RWPE1 (cell line): ENCODE measurements at regions not wholly inside any gene's neighbourhood (a gene's known extent, or its start where the extent isn't known, plus 50 kb on each side); places are given as distances from the start of the nearest gene placed in this dataset.

Source experiments
- CTCF ChIA-PET: fragments of 350-600 bp; sonication (Branson Sonifier 250); formaldehyde crosslinking; extraction: SDS; loops from one replicate; lab custom pipeline; 2021; lab: Yijun Ruan, JAX
- POLR2A ChIA-PET: fragments of 400-600 bp; formaldehyde crosslinking; extraction: SDS; loops from one replicate; lab custom pipeline; 2020; ENCODE audit warnings: antibody characterized with exemption; ENCODE audit not compliant: low non-redundant PET; lab: Yijun Ruan, JAX
- DNase-seq: peaks from one replicate; pipeline ENCODE4 v3.0.0; 2012; ENCODE audit warnings: low spot score
- H3K27ac ChIP-seq: fragments of 450-650 bp; 2 replicates; pipeline ENCODE4 v1.5.1; 2017
- CTCF ChIP-seq: fragments of 450-650 bp; conservative IDR thresholded peaks from 2 replicates; pipeline ENCODE4 v1.5.1; 2017; ENCODE audit warnings: low read depth, mild to moderate bottlenecking

DNA sequence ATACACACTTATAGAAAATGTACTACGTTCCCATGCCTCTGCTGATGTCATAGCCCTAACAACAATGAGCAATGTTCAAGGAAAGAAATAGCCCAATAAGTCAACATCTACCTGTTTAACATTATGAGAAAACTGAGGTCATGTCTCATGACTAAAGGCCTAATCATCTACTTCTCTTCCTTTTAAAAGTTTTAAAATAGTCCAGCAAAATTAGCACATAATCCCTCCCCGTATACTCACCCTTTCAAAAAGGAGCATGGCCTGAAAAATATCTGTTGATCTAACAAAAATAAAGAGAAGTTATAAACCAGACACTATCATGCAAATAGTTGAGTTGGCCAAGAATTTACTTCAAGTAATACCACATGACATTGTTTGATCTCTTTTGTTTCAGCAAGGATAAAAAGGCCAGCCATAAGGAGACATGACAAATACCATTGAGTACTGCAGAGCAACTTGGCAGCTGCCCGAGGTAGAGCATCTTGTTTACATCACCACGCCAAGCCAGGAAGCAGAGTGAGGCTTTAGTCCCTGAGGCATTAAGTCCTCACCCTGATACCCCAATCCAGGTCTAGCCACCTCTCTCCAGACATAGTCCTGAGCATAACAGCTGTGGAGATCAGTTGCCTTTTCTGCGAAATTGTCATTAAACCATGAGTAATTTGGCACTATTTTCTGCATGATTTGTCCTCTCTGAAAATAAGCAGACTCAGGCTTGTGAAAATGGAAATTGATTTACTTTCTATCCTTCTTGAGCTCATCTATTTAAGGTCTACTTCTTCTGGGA is 137.4 kb upstream of the ETAA1 start:
- ChIA-PET POLR2A (no interaction called here), CTCF (no interaction called here)
- peak overlapping the region; percentile 45; the same call in 1 of the 2 replicates for H3K27ac ChIP-seq
- peak; percentile 46 for DNase-seq
- no peak for TF ChIP-seq CTCF

GRCh38 chr2:67260343-67261277 is 136.5 kb upstream of the ETAA1 start:
- H3K27ac ChIP-seq: no peak overlapping the region
- ChIA-PET POLR2A (no interaction called here), CTCF (no interaction called here)
- no peak for TF ChIP-seq CTCF
- peak; percentile 21 for DNase-seq

GRCh38 chr2:67267241-67267640 is 129.9 kb upstream of the ETAA1 start:
- TF ChIP-seq CTCF: no peak
- DNase-seq: no peak
- ChIA-PET CTCF (interaction anchor here (0.6 kb wide), 1 partner anchor 208 kb away, joined by 3 read pairs; no protein-coding TSS in a partner anchor), POLR2A (no interaction called here)
- H3K27ac ChIP-seq: no peak overlapping the region

DNA sequence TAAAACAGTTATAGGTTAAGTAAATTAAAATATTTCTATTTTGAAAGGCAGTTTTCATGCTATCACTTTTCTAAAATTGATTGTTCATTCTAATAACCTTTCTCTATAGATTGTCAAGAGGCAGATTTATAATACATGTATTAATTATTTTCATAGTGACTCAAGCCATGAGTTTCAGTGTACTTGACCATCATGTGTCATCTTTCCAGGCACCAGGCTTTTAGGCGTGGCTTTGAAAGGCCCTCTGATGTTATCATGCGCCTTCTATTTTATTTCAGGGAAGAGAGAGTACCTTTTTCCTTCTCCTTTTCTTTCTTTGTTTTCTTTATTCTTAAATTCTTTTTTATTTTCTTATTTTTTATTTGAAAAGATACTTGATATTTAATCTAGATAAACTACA is 128.3 kb upstream of the ETAA1 start:
- POLR2A ChIA-PET: no interaction called here
- peak; percentile 38 for DNase-seq
- no peak overlapping the region for H3K27ac ChIP-seq
- CTCF ChIA-PET: interaction anchor here (0.8 kb wide), 1 partner anchor 31 kb away, joined by 3 read pairs; no protein-coding TSS in a partner anchor
- TF ChIP-seq CTCF: no peak

DNA sequence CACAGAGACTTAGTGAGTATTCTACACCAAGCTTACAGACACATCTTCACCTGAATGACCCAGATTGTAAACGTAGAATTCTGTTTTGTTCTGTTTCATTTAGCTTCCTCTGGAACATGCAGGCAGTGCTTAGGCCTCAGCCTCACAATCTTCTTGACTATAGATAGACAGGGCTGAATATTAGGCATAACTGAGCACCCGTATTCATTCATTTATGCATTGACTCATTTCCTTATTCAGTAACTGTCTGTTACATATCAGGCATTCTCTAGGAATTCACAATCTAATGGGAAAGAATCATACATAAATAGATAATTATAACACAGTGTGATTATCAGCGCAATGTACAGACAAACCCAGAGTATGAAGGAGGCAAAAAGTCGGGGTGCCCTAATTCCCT is 124.9 kb upstream of the ETAA1 start:
- no peak for TF ChIP-seq CTCF
- H3K27ac ChIP-seq: no peak overlapping the region
- POLR2A ChIA-PET: no interaction called here
- DNase-seq: no peak
- CTCF ChIA-PET: no interaction called here

DNA sequence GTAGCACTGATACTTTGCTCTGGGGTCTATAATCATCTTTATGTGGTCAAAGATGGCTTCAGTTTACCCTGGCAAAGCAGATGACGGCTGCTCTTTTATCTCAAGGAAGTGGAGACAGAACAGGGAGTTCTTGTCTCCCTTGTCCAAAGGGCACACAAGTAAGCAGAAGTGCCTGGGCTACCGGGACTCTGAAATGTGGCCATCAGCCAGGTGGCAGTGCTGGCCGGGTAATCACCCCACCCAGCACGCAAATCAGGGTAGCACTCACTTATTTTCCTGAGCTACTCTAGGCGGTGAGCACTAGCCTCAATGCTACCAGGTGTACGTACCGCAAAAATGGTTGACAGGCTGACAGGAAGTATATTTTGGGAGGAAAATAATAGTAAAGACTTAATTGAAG is 119.7 kb upstream of the ETAA1 start:
- TF ChIP-seq CTCF: no peak
- DNase-seq: no peak
- no peak overlapping the region for H3K27ac ChIP-seq
- POLR2A ChIA-PET: no interaction called here
- CTCF ChIA-PET: no interaction called here
